Panc1 (cell line): ENCODE measurements at regions not wholly inside any gene's neighbourhood (a gene's known extent, or its start where the extent isn't known, plus 50 kb on each side); places are given as distances from the start of the nearest gene placed in this dataset.

Experiments used
- POLR2AphosphoS5 ChIP-seq: IDR thresholded peaks from 2 replicates; pipeline ENCODE4 v1.6.1; 2012; ENCODE audit warnings: mild to moderate bottlenecking, low read depth, low read length, moderate library complexity
- REST ChIP-seq, 2 experiments: IDR thresholded peaks; 2 replicates each; pipeline ENCODE4 v1.6.1; 2011 to 2012; ENCODE audit warnings: low read depth in 2 of 2, control low read depth in 1 of 2, low read length in 1 of 2, mild to moderate bottlenecking in 1 of 2, moderate library complexity in 1 of 2; ENCODE audit not compliant: insufficient read depth in 1 of 2
- TF ChIP-seq, protein P1 (sequence below): fragments of 450-650 bp; IDR thresholded peaks from 2 replicates; pipeline ENCODE4 v1.5.1; 2017; ENCODE audit warnings: mild to moderate bottlenecking

DNA sequence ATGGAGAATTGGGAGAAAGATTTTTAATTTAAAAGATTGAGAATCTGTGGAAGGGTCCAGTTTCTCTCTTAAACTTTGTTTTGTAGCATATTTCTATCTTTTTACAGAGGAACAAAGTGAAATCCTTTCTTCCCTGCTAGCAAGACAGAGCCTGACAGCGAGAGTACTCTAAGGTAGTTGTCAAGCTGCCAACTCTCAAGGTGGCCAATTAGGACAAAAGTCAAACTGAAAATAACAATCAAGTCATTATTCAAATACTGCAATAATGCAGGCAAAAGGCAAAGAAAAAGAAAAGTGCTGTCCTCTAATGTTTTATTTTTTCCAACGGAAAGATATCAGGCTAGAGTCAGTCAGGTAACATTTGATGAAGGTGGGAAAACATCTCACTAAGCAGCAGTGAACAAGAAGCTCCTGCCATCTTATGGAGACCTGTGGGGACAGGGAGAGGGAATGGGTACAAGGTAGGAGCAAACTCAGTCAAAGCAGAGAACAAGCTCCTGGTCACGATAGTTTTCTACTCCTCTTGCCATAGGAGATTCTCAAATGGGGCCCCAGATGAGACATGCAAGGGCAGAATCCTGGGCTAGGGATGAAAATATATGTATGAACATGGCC is 801.9 kb upstream of the SLITRK1 start:
- TF ChIP-seq, protein P1, sequence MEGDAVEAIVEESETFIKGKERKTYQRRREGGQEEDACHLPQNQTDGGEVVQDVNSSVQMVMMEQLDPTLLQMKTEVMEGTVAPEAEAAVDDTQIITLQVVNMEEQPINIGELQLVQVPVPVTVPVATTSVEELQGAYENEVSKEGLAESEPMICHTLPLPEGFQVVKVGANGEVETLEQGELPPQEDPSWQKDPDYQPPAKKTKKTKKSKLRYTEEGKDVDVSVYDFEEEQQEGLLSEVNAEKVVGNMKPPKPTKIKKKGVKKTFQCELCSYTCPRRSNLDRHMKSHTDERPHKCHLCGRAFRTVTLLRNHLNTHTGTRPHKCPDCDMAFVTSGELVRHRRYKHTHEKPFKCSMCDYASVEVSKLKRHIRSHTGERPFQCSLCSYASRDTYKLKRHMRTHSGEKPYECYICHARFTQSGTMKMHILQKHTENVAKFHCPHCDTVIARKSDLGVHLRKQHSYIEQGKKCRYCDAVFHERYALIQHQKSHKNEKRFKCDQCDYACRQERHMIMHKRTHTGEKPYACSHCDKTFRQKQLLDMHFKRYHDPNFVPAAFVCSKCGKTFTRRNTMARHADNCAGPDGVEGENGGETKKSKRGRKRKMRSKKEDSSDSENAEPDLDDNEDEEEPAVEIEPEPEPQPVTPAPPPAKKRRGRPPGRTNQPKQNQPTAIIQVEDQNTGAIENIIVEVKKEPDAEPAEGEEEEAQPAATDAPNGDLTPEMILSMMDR, result no peak
- TF ChIP-seq POLR2AphosphoS5, result no peak
- TF ChIP-seq REST (IDR thresholded peaks at IDR 0.05; ENCODE audit: insufficient read depth in 1 of 2, low read depth in 2 of 2, low read length in 1 of 2), result no peak
